ENCODE measurements at regions not wholly inside any gene's neighbourhood (a gene's known extent, or its start where the extent isn't known, plus 50 kb on each side); places are given as distances from the start of the nearest gene placed in this dataset.

DNA sequence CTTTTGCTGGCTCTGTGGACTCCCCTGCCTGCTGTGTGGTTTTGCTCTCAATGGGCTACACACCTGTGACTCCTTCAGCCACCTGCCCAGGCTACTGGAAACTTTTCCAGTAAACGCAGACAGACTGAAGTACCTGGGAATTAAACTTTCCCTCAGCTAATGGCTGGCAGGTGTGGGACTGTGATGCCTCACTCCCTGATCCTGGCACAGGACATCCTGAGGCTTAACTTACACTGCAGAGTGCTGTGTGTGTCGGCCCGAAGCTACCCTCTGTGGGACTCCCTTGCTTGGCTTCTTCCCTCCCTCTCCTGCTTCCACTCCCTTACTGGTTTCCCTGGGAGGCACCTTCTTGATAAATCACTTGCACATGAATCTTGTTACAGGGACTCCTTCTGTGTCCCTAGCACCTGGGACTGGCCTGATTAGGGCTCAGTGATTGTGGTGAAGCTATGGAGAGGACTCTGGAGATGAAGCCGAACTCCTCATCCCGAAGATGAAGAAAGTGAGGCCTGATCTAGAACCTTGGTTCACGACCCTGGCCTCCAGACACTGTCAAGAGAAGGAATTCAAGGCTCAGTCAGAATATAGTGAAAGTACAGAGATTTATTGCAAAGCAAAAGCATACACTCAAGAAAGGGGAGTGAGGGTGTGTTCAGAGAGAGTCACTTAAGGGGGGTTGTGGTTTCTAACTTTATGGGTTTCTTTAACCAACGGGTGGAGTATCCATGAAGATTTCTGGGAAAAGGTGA is 113.4 kb upstream of the ALDH1B1 start:
- no peaks in the 10 kb centered on the region for H3K27me3 ChIP-seq (ENCODE audit: control insufficient read depth, insufficient read depth, low read length)
- H3K9me3 ChIP-seq (ENCODE audit: control insufficient read depth, insufficient read depth, low read length): no peaks in the 10 kb centered on the region
- no peak overlapping the region for H3K27ac ChIP-seq (ENCODE audit: low read length)
- WGBS (ENCODE audit: insufficient coverage, insufficient read length): no CpG with 5 or more reads among the region's 7 CpGs
- H3K4me1 ChIP-seq (ENCODE audit: control insufficient read depth, insufficient read depth, low read length): peaks cover 5% of the 10 kb centered on the region
- no peak for DNase-seq (ENCODE audit: low read depth, low spot score)
- H3K4me3 ChIP-seq (ENCODE audit: low read length): no peak overlapping the region
- H3K36me3 ChIP-seq (ENCODE audit: control insufficient read depth, insufficient read depth, low read length): no peaks in the 10 kb centered on the region

DNA sequence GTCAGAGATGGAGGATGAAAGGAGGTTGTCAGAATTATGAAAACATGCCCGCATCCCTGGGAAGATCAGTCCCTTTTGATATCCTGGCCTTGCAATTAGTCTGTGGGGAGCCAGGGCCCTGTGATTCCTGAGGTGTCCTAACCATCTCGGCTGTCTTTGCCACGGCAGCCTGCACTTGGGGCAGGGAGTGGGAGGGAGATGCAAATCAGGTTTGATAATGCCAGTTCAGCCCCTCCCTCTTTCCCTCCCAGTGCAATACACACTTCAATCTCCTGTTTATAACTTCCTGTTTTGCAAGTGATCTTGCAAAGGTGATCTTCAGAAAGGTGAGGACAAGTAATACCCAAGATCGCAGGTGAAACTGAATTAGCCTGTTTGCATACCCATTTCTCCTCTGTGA is 114.0 kb upstream of the ALDH1B1 start:
- H3K9me3 ChIP-seq (ENCODE audit: control insufficient read depth, insufficient read depth, low read length): no peaks in the 10 kb centered on the region
- no peak overlapping the region for H3K4me3 ChIP-seq (ENCODE audit: low read length)
- H3K27ac ChIP-seq (ENCODE audit: low read length): no peak overlapping the region
- WGBS (ENCODE audit: insufficient coverage, insufficient read length): no CpG with 5 or more reads among the region's 4 CpGs
- no peak for DNase-seq (ENCODE audit: low read depth, low spot score)
- peaks cover 3% of the 10 kb centered on the region for H3K4me1 ChIP-seq (ENCODE audit: control insufficient read depth, insufficient read depth, low read length)
- H3K27me3 ChIP-seq (ENCODE audit: control insufficient read depth, insufficient read depth, low read length): no peaks in the 10 kb centered on the region
- no peaks in the 10 kb centered on the region for H3K36me3 ChIP-seq (ENCODE audit: control insufficient read depth, insufficient read depth, low read length)

DNA sequence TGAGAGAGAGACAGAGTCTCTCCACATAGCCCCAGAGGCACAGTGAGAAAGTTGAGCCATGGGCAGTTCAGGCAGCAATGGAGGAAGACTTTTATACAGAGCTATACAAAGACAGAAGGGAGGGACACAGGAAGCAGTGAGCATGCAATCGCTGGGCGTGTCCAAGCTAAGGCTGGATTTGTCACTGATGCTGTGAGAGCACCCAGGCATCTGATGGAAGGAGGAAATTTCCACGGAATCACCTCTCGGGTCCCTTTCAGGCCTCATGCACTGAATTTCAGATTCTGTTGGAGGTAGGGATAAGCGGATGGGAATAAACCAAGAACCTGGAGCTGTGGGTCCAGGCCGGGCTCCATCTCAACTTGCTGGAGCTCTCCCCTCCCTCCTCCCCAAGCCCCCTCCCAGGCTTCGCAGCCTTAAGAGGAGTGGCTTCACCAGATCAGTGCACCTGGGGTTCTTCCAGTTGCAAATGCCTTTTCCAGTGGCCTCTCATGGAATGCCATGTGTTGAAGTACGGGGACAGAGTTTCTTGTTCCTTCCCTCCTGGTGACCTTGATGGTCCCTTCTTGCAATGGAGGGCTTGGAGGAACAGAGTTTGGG is 114.8 kb upstream of the ALDH1B1 start:
- Histone ChIP-seq H3K4me1 (ENCODE audit: control insufficient read depth, insufficient read depth, low read length) (peaks cover 3% of the 10 kb centered on the region), H3K27me3 (ENCODE audit: control insufficient read depth, insufficient read depth, low read length) (no peaks in the 10 kb centered on the region), H3K9me3 (ENCODE audit: control insufficient read depth, insufficient read depth, low read length) (no peaks in the 10 kb centered on the region), H3K36me3 (ENCODE audit: control insufficient read depth, insufficient read depth, low read length) (no peaks in the 10 kb centered on the region), H3K27ac (ENCODE audit: low read length) (no peak overlapping the region), H3K4me3 (ENCODE audit: low read length) (no peak overlapping the region)
- no CpG with 5 or more reads among the region's 8 CpGs for WGBS (ENCODE audit: insufficient coverage, insufficient read length)
- DNase-seq (ENCODE audit: low read depth, low spot score): no peak

DNA sequence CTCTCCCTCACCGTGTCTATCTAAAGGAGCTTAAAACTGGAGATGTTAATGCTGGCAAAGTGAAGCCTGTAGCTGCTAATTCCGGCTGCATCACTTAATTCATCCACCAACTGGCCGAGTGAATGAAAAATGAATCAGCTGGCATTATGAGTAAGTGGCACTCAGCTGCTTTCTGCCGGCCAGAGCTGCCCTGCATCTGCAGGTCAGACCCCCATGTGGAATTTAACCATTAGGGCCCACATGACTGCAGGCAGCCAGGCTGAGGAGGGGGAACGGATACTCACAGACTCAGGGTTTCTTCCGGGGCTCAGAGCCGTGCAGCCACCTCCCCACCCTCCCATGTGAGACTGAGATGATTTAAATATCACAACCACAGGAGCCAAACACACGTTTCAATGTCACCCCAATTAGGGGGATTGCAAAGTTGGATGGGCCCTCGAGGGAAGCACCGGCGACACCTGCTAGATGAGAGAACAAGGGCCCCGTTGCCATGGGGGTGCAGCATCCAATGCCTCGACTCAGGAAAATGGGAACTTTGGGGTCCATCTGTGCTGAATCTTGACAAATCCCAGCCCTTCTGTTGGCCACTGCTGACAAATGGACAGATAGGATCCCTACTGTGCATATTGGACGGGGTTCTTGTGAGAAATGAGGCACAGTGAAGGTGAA is 115.6 kb upstream of the ALDH1B1 start:
- H3K4me3 ChIP-seq (ENCODE audit: low read length): no peak overlapping the region
- DNase-seq (ENCODE audit: low read depth, low spot score): no peak
- H3K27ac ChIP-seq (ENCODE audit: low read length): no peak overlapping the region
- WGBS (ENCODE audit: insufficient coverage, insufficient read length): no CpG with 5 or more reads among the region's 14 CpGs
- H3K9me3 ChIP-seq (ENCODE audit: control insufficient read depth, insufficient read depth, low read length): no peaks in the 10 kb centered on the region
- peaks cover 3% of the 10 kb centered on the region for H3K4me1 ChIP-seq (ENCODE audit: control insufficient read depth, insufficient read depth, low read length)
- H3K27me3 ChIP-seq (ENCODE audit: control insufficient read depth, insufficient read depth, low read length): no peaks in the 10 kb centered on the region
- no peaks in the 10 kb centered on the region for H3K36me3 ChIP-seq (ENCODE audit: control insufficient read depth, insufficient read depth, low read length)

DNA sequence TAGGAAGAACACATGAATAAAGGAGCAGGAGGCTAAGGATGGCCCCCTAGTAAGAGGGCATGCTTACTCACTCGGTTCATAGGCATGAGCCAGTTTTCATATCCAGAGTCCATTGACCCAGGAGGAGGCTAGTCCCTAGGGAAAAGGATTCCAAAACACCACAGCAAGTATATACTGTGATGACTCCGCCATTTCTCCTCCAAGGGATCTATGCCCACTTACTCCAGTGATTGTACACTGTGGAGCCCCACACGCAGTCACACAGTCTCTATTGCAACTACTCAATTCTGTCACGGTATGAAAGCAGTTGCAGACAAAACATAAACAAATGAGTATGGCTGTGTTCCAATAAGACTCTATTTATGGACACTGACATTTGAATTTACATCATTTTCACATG is 117.7 kb upstream of the ALDH1B1 start:
- no peaks in the 10 kb centered on the region for H3K36me3 ChIP-seq (ENCODE audit: control insufficient read depth, insufficient read depth, low read length)
- no peak overlapping the region for H3K27ac ChIP-seq (ENCODE audit: low read length)
- no peaks in the 10 kb centered on the region for H3K27me3 ChIP-seq (ENCODE audit: control insufficient read depth, insufficient read depth, low read length)
- H3K4me1 ChIP-seq (ENCODE audit: control insufficient read depth, insufficient read depth, low read length): peaks cover 3% of the 10 kb centered on the region
- H3K4me3 ChIP-seq (ENCODE audit: low read length): no peak overlapping the region
- WGBS (ENCODE audit: insufficient coverage, insufficient read length): no CpG with 5 or more reads among the region's 4 CpGs
- no peak for DNase-seq (ENCODE audit: low read depth, low spot score)
- no peaks in the 10 kb centered on the region for H3K9me3 ChIP-seq (ENCODE audit: control insufficient read depth, insufficient read depth, low read length)

DNA sequence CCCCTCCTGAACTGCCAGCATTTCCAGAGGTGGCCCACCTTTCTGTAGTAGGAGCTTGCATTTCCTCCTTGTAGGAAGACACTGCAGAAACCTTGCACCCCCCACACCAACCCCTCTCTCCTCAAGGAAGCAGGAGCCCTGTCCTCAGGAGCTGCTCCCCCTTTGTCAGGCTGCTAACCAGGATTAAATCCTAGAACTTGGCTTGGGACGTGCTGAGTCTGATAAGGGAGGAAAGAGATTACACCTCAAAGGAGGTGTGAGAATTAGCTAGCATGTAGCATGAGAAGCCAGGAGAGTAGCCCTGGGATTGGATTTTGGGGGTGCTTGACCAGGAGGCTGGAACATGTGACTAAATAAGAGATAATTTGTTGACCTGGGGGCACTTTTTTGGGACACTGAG is 119.8 kb upstream of the ALDH1B1 start:
- Histone ChIP-seq H3K27me3 (ENCODE audit: control insufficient read depth, insufficient read depth, low read length) (no peaks in the 10 kb centered on the region), H3K4me3 (ENCODE audit: low read length) (no peak overlapping the region), H3K27ac (ENCODE audit: low read length) (no peak overlapping the region), H3K9me3 (ENCODE audit: control insufficient read depth, insufficient read depth, low read length) (no peaks in the 10 kb centered on the region), H3K4me1 (ENCODE audit: control insufficient read depth, insufficient read depth, low read length) (no peaks in the 10 kb centered on the region), H3K36me3 (ENCODE audit: control insufficient read depth, insufficient read depth, low read length) (no peaks in the 10 kb centered on the region)
- DNase-seq (ENCODE audit: low read depth, low spot score): no peak
- WGBS (ENCODE audit: insufficient coverage, insufficient read length): no CpG with 5 or more reads among the region's 1 CpG

DNA sequence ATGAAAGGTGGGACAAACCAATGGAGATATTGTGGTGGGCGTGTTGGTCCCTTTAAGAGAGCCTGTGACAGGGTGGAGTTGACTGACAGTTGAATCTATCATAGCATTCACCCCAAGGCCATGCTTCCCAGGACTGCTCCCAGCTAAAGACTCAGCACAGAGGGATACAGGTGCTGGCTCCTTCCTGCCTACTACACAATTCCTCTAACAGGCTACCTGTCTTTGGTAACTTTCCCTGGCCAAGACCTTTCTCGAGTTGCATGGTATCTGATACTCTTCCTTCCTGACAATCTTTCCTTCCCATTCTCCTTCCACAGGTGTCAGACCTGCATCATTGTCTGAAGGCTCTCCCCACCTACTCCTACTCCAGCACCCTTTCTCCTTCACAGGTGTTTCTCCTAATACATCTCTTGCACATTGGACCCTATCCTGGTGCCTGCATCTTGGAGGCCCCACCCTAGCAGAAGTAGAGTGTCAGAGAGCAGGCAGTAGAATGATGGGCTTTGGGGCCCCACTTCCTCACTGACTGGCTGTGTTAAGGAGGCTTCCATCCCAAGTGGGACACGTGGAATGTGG is 120.7 kb upstream of the ALDH1B1 start:
- Histone ChIP-seq H3K9me3 (ENCODE audit: control insufficient read depth, insufficient read depth, low read length) (no peaks in the 10 kb centered on the region), H3K27me3 (ENCODE audit: control insufficient read depth, insufficient read depth, low read length) (no peaks in the 10 kb centered on the region), H3K4me3 (ENCODE audit: low read length) (no peak overlapping the region), H3K36me3 (ENCODE audit: control insufficient read depth, insufficient read depth, low read length) (no peaks in the 10 kb centered on the region), H3K4me1 (ENCODE audit: control insufficient read depth, insufficient read depth, low read length) (no peaks in the 10 kb centered on the region), H3K27ac (ENCODE audit: low read length) (no peak overlapping the region)
- WGBS (ENCODE audit: insufficient coverage, insufficient read length): no CpG with 5 or more reads among the region's 3 CpGs
- no peak for DNase-seq (ENCODE audit: low read depth, low spot score)

DNA sequence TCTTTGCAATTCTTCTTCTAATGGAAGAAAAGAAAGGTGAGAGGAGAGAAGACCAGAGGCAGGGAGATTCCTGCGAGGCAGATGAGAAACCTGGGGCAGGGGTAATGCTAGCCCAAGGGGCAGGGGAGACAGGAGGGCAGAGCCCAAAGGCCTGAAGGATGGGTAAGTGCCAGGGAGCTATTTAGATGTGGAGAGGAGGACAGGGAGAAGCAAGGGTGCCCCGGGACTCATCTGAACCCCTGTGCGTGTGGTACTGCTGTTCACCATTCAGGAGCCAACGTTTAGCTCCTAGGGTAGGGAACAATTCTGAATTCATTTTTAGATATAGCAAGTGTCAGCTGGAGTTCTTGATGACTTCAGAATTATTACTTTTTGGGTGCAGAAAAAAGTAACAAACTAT is 122.7 kb upstream of the ALDH1B1 start:
- no peak overlapping the region for H3K4me3 ChIP-seq (ENCODE audit: low read length)
- no CpG with 5 or more reads among the region's 4 CpGs for WGBS (ENCODE audit: insufficient coverage, insufficient read length)

DNA sequence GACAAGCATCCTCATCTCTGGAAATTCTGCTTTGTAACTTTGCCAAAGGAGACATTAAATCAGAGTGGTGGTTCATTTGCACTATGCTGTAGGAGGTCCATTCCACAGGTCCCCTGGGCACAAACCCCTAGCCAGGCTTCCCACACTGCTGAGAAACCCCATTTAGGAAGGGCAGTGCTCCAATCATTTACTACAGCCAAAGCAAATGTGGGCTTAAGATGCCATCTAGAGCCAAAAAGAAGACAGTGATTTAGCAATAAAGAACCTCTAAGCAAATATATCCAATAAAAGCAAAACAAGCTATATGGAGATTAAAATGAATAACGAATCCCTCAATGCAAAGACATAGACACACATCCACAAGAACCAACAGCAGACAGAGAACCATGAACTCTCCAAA is 129.0 kb upstream of the ALDH1B1 start:
- Histone ChIP-seq H3K4me3 (ENCODE audit: low read length) (no peak overlapping the region), H3K4me1 (ENCODE audit: control insufficient read depth, insufficient read depth, low read length) (no peaks in the 10 kb centered on the region), H3K27ac (ENCODE audit: low read length) (no peak overlapping the region), H3K36me3 (ENCODE audit: control insufficient read depth, insufficient read depth, low read length) (no peaks in the 10 kb centered on the region), H3K9me3 (ENCODE audit: control insufficient read depth, insufficient read depth, low read length) (no peaks in the 10 kb centered on the region), H3K27me3 (ENCODE audit: control insufficient read depth, insufficient read depth, low read length) (no peaks in the 10 kb centered on the region)
- DNase-seq (ENCODE audit: low read depth, low spot score): no peak
- no CpG with 5 or more reads among the region's 1 CpG for WGBS (ENCODE audit: insufficient coverage, insufficient read length)

More for the DNA sequence above, 122.7 kb upstream of the ALDH1B1 start:
- no peaks in the 10 kb centered on the region for H3K4me1 ChIP-seq (ENCODE audit: control insufficient read depth, insufficient read depth, low read length)
- H3K27ac ChIP-seq (ENCODE audit: low read length): no peak overlapping the region
- H3K9me3 ChIP-seq (ENCODE audit: control insufficient read depth, insufficient read depth, low read length): no peaks in the 10 kb centered on the region
- H3K27me3 ChIP-seq (ENCODE audit: control insufficient read depth, insufficient read depth, low read length): no peaks in the 10 kb centered on the region
- DNase-seq (ENCODE audit: low read depth, low spot score): no peak
- H3K36me3 ChIP-seq (ENCODE audit: control insufficient read depth, insufficient read depth, low read length): no peaks in the 10 kb centered on the region

DNA sequence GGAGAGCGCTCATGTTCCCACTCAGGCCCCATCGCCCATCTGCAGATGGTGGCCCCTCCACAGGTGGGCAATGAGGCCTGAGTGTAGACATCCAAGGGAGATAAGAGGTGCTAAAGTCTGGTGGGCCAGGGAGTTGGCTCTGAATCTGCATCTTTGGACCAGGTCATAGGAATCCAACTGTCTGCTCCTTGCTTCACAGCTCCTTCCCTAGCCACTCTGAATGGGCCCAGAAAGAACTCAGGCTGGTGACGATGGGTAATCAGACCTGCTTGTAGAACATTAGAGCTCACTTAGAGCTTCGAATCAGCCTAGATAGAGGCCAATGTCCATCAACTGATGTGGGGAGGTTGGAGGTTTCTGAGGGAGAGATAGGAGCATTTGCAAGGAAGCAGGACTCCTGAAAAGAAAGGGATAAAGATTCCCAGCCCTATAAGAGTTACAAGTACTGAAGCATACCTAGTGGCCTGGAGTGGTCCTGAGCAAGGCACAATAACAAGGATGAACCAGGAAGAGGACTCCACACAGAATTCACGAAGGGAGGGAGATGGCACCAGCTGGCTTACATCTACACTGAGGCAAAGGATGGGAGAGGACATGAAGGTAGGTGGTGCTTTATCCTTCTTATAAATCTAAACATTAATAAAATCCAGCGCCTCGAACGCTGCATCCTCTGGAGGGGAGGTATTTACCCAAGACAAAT is 132.8 kb upstream of the ALDH1B1 start:
- Histone ChIP-seq H3K9me3 (ENCODE audit: control insufficient read depth, insufficient read depth, low read length) (no peaks in the 10 kb centered on the region), H3K36me3 (ENCODE audit: control insufficient read depth, insufficient read depth, low read length) (no peaks in the 10 kb centered on the region), H3K4me1 (ENCODE audit: control insufficient read depth, insufficient read depth, low read length) (no peaks in the 10 kb centered on the region), H3K27me3 (ENCODE audit: control insufficient read depth, insufficient read depth, low read length) (no peaks in the 10 kb centered on the region), H3K27ac (ENCODE audit: low read length) (no peak overlapping the region), H3K4me3 (ENCODE audit: low read length) (no peak overlapping the region)
- no CpG with 5 or more reads among the region's 8 CpGs for WGBS (ENCODE audit: insufficient coverage, insufficient read length)
- no peak for DNase-seq (ENCODE audit: low read depth, low spot score)
